Lower leg skin (tissue), 3 donors: ENCODE measurements at regions not wholly inside any gene's neighbourhood (a gene's known extent, or its start where the extent isn't known, plus 50 kb on each side); places are given as distances from the start of the nearest gene placed in this dataset.

Experiments used
- CTCF ChIP-seq, 3 donors: fragments of 450-650 bp; IDR thresholded peaks; one replicate each; pipeline ENCODE4 v1.5.1; 2016; ENCODE audit warnings: antibody characterized with exemption in 3 of 3, mild to moderate bottlenecking in 3 of 3, moderate library complexity in 2 of 3
- POLR2A ChIP-seq, 2 donors: fragments of 450-650 bp; IDR thresholded peaks; one replicate each; pipeline ENCODE4 v1.6.1; 2016 to 2017; ENCODE audit warnings: antibody characterized with exemption in 2 of 2, mild to moderate bottlenecking in 1 of 2, moderate library complexity in 1 of 2

GRCh38 chrX:39837688-39838087, 260.1 kb downstream of the BCOR start:
- no peak for TF ChIP-seq CTCF (IDR thresholded peaks at IDR 0.05)
- TF ChIP-seq POLR2A (IDR thresholded peaks at IDR 0.05), result no peak
